Adipocyte (in vitro differentiated cells): ENCODE measurements at regions not wholly inside any gene's neighbourhood (a gene's known extent, or its start where the extent isn't known, plus 50 kb on each side); places are given as distances from the start of the nearest gene placed in this dataset.

Source experiments
- DNase-seq: peaks from one replicate; pipeline ENCODE4 v3.0.0-alpha.2; 2015; ENCODE audit warnings: low read depth
- H3K27me3 ChIP-seq: replicated peaks from 2 replicates; pipeline ENCODE4 v1.7.0; 2013; ENCODE audit warnings: mild to moderate bottlenecking, low read length, moderate library complexity; ENCODE audit not compliant: control insufficient read depth, insufficient read depth
- H3K36me3 ChIP-seq: 2 replicates; pipeline ENCODE4 v1.7.0; 2013; ENCODE audit warnings: low read length, mild to moderate bottlenecking, moderate library complexity; ENCODE audit not compliant: control insufficient read depth, insufficient read depth, severe bottlenecking
- H3K4me1 ChIP-seq: 2 replicates; pipeline ENCODE4 v1.7.0; 2013; ENCODE audit warnings: mild to moderate bottlenecking, low read length, moderate library complexity; ENCODE audit not compliant: control insufficient read depth, insufficient read depth
- H3K4me3 ChIP-seq: 2 replicates; pipeline ENCODE4 v1.7.0; 2013; ENCODE audit warnings: mild to moderate bottlenecking, low read length, moderate library complexity
- H3K9ac ChIP-seq: 2 replicates; pipeline ENCODE4 v1.7.0; 2013; ENCODE audit warnings: mild to moderate bottlenecking, low read length, moderate library complexity
- H3K9me3 ChIP-seq: 2 replicates; pipeline ENCODE4 v1.7.0; 2013; ENCODE audit warnings: mild to moderate bottlenecking, low read length, moderate library complexity; ENCODE audit not compliant: control insufficient read depth

DNA sequence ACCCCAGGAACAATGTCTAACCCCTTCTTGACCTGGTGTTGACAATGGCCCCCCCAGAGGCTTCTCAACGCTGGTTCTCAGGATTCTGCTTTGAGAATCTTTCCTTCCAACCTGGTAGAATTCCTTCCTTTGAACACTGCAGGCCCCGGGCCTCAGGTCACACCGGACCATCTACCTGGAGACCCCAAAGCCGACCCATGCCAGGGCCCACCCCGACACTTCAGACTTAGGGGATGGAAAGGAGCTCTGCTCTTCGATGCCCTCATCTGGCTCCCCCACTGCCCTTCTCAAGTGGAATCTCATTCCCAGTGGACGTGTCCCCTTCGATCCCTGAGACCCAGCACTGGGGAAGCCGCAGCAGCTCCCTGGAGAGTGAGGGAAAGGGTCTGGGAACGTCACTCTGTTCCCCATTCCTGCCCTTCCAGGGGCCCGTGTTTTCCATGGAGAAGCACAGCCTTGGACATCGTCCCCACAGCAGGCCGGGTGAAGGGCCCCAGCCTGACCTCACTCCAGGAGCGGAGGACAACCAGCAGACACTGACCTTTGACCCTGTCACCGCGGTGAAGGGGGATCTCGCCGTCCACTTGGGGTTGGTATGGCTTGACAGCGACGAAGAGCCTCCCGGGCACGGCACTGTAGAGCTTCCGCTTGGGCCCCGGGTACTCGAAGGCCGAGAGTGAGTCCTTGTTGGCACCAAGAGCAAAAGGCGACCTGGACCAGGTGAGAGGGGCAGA is 408.3 kb downstream of the CTTN start:
- no peak overlapping the region for H3K9ac ChIP-seq
- H3K36me3 ChIP-seq: no peaks in the 10 kb centered on the region
- no peaks in the 10 kb centered on the region for H3K4me1 ChIP-seq
- no peaks in the 10 kb centered on the region for H3K27me3 ChIP-seq
- no peaks in the 10 kb centered on the region for H3K9me3 ChIP-seq
- no peak overlapping the region for H3K4me3 ChIP-seq
- DNase-seq: no peak

DNA sequence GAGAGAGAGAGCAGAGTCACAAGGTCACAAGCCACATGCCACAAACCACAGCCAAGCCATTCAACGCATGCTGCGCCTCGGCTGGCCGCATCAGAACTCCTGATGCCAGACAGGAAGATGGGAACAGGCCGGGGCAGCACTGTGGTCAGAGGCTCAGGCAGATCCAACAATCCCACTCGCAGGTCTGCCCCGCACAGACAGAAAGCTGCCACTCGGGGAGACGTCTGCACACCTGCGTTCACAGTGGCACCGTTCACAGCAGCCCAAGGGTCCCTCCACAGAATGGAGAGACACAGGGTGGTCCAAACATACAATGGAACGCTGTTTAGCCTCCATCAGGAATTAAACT is 408.8 kb downstream of the CTTN start:
- Histone ChIP-seq H3K36me3 (no peaks in the 10 kb centered on the region), H3K9ac (no peak overlapping the region), H3K4me3 (no peak overlapping the region), H3K4me1 (no peaks in the 10 kb centered on the region), H3K9me3 (no peaks in the 10 kb centered on the region), H3K27me3 (no peaks in the 10 kb centered on the region)
- DNase-seq: no peak

DNA sequence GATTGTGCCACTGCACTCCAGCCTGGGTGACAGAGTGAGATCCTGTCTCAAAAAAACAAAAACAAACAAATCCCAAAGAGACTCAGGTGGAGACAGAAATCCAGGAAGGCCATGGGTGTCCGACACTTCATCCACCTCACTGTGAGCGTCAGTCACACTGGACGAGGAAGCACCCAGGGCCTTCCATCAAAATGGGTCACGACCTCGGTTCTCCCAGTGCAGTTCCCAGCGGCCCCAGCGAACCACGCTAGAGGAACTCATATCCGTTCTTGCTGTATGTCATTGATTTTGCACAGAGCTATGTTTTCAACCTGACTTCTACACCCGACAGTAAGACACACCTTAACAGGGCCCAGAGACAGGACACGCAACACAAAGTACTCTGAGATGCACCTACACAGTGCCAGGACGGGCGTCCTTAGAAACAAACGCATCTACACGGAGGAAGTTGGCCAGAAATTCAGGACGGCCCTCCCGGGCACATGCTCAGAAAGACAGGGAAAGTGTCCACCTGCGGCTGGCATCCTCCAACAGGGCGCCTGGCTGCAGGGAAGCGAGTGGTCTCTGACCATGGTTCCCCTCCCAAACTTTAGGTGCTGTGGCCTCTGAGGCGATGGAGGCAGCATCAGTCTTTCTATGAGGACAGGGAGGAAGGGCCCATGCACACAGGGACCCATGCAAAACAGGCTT is 410.5 kb downstream of the CTTN start:
- DNase-seq: no peak
- H3K4me1 ChIP-seq: no peaks in the 10 kb centered on the region
- no peak overlapping the region for H3K9ac ChIP-seq
- no peaks in the 10 kb centered on the region for H3K36me3 ChIP-seq
- H3K27me3 ChIP-seq: no peaks in the 10 kb centered on the region
- H3K4me3 ChIP-seq: no peak overlapping the region
- H3K9me3 ChIP-seq: no peaks in the 10 kb centered on the region

DNA sequence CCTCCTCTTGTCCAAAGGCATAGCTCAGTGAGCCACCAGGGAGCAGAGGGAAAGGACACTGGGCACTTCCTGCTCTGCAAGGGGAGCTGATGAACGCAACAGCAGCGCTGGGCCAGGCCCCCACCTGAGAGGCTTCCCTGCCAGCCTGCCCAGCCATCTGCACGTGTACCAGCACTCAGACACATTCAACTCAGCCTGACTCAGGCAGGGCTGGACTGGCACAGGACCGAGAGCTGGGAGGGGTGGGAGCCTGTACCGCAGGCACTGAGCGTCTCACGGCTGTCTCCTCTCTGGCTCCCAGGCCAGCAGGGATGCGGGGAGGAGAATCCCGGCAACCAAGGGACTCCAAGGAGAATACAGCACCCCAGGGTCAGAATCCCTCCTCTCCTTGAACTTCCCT is 411.8 kb downstream of the CTTN start:
- H3K4me3 ChIP-seq: no peak overlapping the region
- H3K4me1 ChIP-seq: no peaks in the 10 kb centered on the region
- no peaks in the 10 kb centered on the region for H3K27me3 ChIP-seq
- no peak for DNase-seq
- no peak overlapping the region for H3K9ac ChIP-seq
- H3K9me3 ChIP-seq: no peaks in the 10 kb centered on the region
- H3K36me3 ChIP-seq: no peaks in the 10 kb centered on the region

- H3K4me1 ChIP-seq: no peaks in the 10 kb centered on the region
- H3K36me3 ChIP-seq: no peaks in the 10 kb centered on the region
- H3K27me3 ChIP-seq: no peaks in the 10 kb centered on the region
- no peak overlapping the region for H3K9ac ChIP-seq
- H3K4me3 ChIP-seq: no peak overlapping the region
- DNase-seq: no peak
- no peaks in the 10 kb centered on the region for H3K9me3 ChIP-seq
These were observed 412.4 kb downstream of the CTTN start for GRCh38 chr11:70810681-70811080.

GRCh38 chr11:70811483-70811882 is 413.2 kb downstream of the CTTN start:
- Histone ChIP-seq H3K4me3 (no peak overlapping the region), H3K9ac (no peak overlapping the region), H3K9me3 (no peaks in the 10 kb centered on the region), H3K27me3 (no peaks in the 10 kb centered on the region), H3K36me3 (no peaks in the 10 kb centered on the region), H3K4me1 (no peaks in the 10 kb centered on the region)
- DNase-seq: no peak

- H3K27me3 ChIP-seq: no peaks in the 10 kb centered on the region
- H3K4me3 ChIP-seq: no peak overlapping the region
- DNase-seq: no peak
These were observed 413.6 kb downstream of the CTTN start for GRCh38 chr11:70811915-70812314.

GRCh38 chr11:70812472-70812871 is 414.1 kb downstream of the CTTN start:
- Histone ChIP-seq H3K4me1 (no peaks in the 10 kb centered on the region), H3K9ac (no peak overlapping the region), H3K9me3 (no peaks in the 10 kb centered on the region), H3K4me3 (no peak overlapping the region), H3K27me3 (no peaks in the 10 kb centered on the region), H3K36me3 (no peaks in the 10 kb centered on the region)
- DNase-seq: no peak

More at GRCh38 chr11:70811915-70812314, 413.6 kb downstream of the CTTN start:
- Histone ChIP-seq H3K9ac (no peak overlapping the region), H3K36me3 (no peaks in the 10 kb centered on the region), H3K4me1 (no peaks in the 10 kb centered on the region), H3K9me3 (no peaks in the 10 kb centered on the region)

DNA sequence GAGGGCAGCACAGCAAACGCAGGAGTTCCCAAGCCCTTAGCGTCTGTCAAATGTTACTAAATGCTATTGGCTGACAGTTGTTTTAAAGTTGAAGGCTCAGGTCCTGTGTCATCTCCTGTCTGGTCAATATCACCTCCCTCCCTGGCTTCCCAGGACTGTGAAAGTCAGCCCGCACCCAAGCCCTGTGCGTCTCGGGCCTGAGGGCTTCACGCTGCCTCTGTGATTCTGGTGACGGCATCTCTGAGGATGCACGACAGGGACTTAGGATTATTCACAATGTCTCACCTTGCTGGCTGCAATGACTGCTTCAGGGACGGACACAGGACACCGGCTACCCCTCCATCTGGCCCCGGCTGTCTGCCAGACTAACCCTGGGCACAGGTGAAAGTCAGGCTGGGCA is 415.3 kb downstream of the CTTN start:
- H3K4me3 ChIP-seq: no peak overlapping the region
- H3K27me3 ChIP-seq: no peaks in the 10 kb centered on the region
- no peaks in the 10 kb centered on the region for H3K9me3 ChIP-seq
- H3K4me1 ChIP-seq: no peaks in the 10 kb centered on the region
- H3K9ac ChIP-seq: no peak overlapping the region
- H3K36me3 ChIP-seq: no peaks in the 10 kb centered on the region
- no peak for DNase-seq

- no peak for DNase-seq
- H3K27me3 ChIP-seq: no peaks in the 10 kb centered on the region
- no peaks in the 10 kb centered on the region for H3K9me3 ChIP-seq
- no peak overlapping the region for H3K4me3 ChIP-seq
- no peak overlapping the region for H3K9ac ChIP-seq
- H3K36me3 ChIP-seq: peaks cover 4% of the 10 kb centered on the region
- no peaks in the 10 kb centered on the region for H3K4me1 ChIP-seq
These were observed 417.1 kb downstream of the CTTN start for GRCh38 chr11:70815485-70815832.

- DNase-seq: no peak
These were observed 417.9 kb downstream of the CTTN start for GRCh38 chr11:70816156-70816678.

More at GRCh38 chr11:70816156-70816678, 417.9 kb downstream of the CTTN start:
- Histone ChIP-seq H3K4me1 (no peaks in the 10 kb centered on the region), H3K4me3 (no peak overlapping the region), H3K36me3 (peaks cover 4% of the 10 kb centered on the region), H3K27me3 (no peaks in the 10 kb centered on the region), H3K9me3 (no peaks in the 10 kb centered on the region), H3K9ac (no peak overlapping the region)
